ENCODE measurements at regions not wholly inside any gene's neighbourhood (a gene's known extent, or its start where the extent isn't known, plus 50 kb on each side); places are given as distances from the start of the nearest gene placed in this dataset.

GRCh38 chr9:26296910-26297572, 595.6 kb downstream of the CAAP1 start:
- Histone ChIP-seq H3K9me3 (ENCODE audit: insufficient read depth in 2 of 2, low read depth in 1 of 2, low read length in 1 of 2) (no peaks in the 10 kb centered on the region), H3K27ac (ENCODE audit: low read depth, low read length) (no peak overlapping the region), H2AK5ac (ENCODE audit: low read depth, low read length) (no peak overlapping the region), H3K79me1 (ENCODE audit: low read depth, low read length) (no peaks in the 10 kb centered on the region), H2AFZ (ENCODE audit: low read length) (no peak overlapping the region), H3K23me2 (ENCODE audit: low read depth, low read length) (no peaks in the 10 kb centered on the region), H4K8ac (ENCODE audit: extremely low read depth, insufficient read depth, low read length) (no peak overlapping the region), H3K4me1 (replicated peaks in 1 of 4; ENCODE audit: control insufficient read depth in 3 of 4, insufficient read depth in 4 of 4, low read length in 3 of 4) (no peaks in the 10 kb centered on the region; a peak in 1 of 7 replicates), H3K27me3 (replicated peaks in 1 of 4; ENCODE audit: control insufficient read depth in 3 of 4, extremely low read depth in 1 of 4, insufficient read depth in 3 of 4, low read length in 3 of 4) (no peaks in the 10 kb centered on the region), H2BK20ac (ENCODE audit: low read length) (no peak overlapping the region), H2BK15ac (ENCODE audit: low read length) (no peak overlapping the region), H3K4me2 (ENCODE audit: insufficient read depth in 1 of 2, low read depth in 2 of 2, low read length in 2 of 2) (no peak overlapping the region), H4K5ac (ENCODE audit: insufficient read length, low read depth, low read length) (no peak overlapping the region), H3K4me3 (ENCODE audit: extremely low read depth in 1 of 4, insufficient read depth in 2 of 4, low read depth in 3 of 4, low read length in 4 of 4) (no peak overlapping the region), H3K23ac (ENCODE audit: insufficient read length) (no peak overlapping the region), H2BK120ac (replicated peaks; ENCODE audit: low read depth, low read length) (no peak overlapping the region), H3K4ac (replicated peaks; ENCODE audit: insufficient read length, low read depth, low read length) (no peak overlapping the region), H4K91ac (replicated peaks; ENCODE audit: insufficient read length, low read length) (no peak overlapping the region), H3K79me2 (ENCODE audit: control insufficient read depth in 1 of 2, insufficient read depth in 2 of 2, low read length in 2 of 2) (no peaks in the 10 kb centered on the region), H3K9ac (replicated peaks in 1 of 4; ENCODE audit: extremely low read depth in 1 of 4, low read depth in 3 of 4, low read length in 3 of 4) (no peak overlapping the region), H3K36me3 (ENCODE audit: control insufficient read depth in 2 of 4, insufficient read depth in 4 of 4, low read length in 3 of 4) (no peaks in the 10 kb centered on the region), H2BK12ac (ENCODE audit: low read depth, low read length) (no peak overlapping the region), H3K18ac (ENCODE audit: extremely low read depth, low read length) (no peak overlapping the region), H4K20me1 (replicated peaks in 1 of 2; ENCODE audit: control insufficient read depth in 1 of 2, insufficient read depth in 2 of 2, low read length in 2 of 2) (no peaks in the 10 kb centered on the region), H3K14ac (ENCODE audit: insufficient read length) (no peak overlapping the region), H3K56ac (replicated peaks; ENCODE audit: insufficient read length, low read depth, low read length) (no peak overlapping the region), H2BK5ac (ENCODE audit: low read depth, low read length) (no peak overlapping the region)
- 97% methylated on average over 5 of the region's 5 CpGs; no CpG with 5 or more reads in 1 of the 2 experiments for WGBS, 2 experiments (ENCODE audit: extremely low coverage in 1 of 2, insufficient coverage in 1 of 2, insufficient read length in 1 of 2, insufficient replicate concordance in 2 of 2, low coverage in 1 of 2, low lambda C conversion rate in 2 of 2, missing lambda C conversion rate in 1 of 2)
- DNase-seq (ENCODE audit: low read depth in 1 of 2, low spot score in 2 of 2) (no peak), FAIRE-seq (no peak)
- POLR2A ChIA-PET (ENCODE audit: partially characterized antibody), result no interaction called here
- CTCF ChIA-PET (ENCODE audit: partially characterized antibody), result interaction anchor here (1.2 kb wide), 1 partner anchor 20 kb away, joined by 3 read pairs; no protein-coding TSS in a partner anchor
- TF ChIP-seq YY1 (IDR thresholded peaks at IDR 0.05; ENCODE audit: low read depth, low read length) (no peak), CBX5 (IDR thresholded peaks at IDR 0.05; ENCODE audit: low read depth, low read length) (no peak), BACH1 (IDR thresholded peaks at IDR 0.05; ENCODE audit: low read length) (no peak), PHF8 (conservative IDR thresholded peaks at IDR 0.05; ENCODE audit: low read depth, low read length) (no peak)
